ENCODE measurements at regions not wholly inside any gene's neighbourhood (a gene's known extent, or its start where the extent isn't known, plus 50 kb on each side); places are given as distances from the start of the nearest gene placed in this dataset.
"Not testable (repeated sequence)": the region's sequence is repeated elsewhere in the genome, so short reads cannot be mapped to it uniquely, and the experiment has no call there.

GRCh38 chr6:150733726-150734125, 131.8 kb upstream of the MTHFD1L start:
- FAIRE-seq (no peak), DNase-seq (ENCODE audit: insufficient read length, low spot score) (no peak)

- no peak for DNase-seq (ENCODE audit: insufficient read length, low spot score)
- no peak for FAIRE-seq
Observed at GRCh38 chr6:150734235-150734634, 131.3 kb upstream of the MTHFD1L start.

- DNase-seq (ENCODE audit: insufficient read length, low spot score) = no peak
- no peak for FAIRE-seq
Observed at GRCh38 chr6:150735341-150735851, 130.1 kb upstream of the MTHFD1L start.

- FAIRE-seq (no peak), DNase-seq (ENCODE audit: insufficient read length, low spot score) (no peak)
Observed at GRCh38 chr6:150738092-150738629, 127.3 kb upstream of the MTHFD1L start.

- no peak for FAIRE-seq
- no peak for DNase-seq (ENCODE audit: insufficient read length, low spot score)
Observed at GRCh38 chr6:150739711-150740349, 125.7 kb upstream of the MTHFD1L start.

- FAIRE-seq = no peak
Observed at GRCh38 chr6:150740453-150740852, 125.0 kb upstream of the MTHFD1L start.

GRCh38 chr6:150741633-150742200, 123.8 kb upstream of the MTHFD1L start:
- peak; percentile 28 for DNase-seq (ENCODE audit: insufficient read length, low spot score)
- peak; percentile 8 for FAIRE-seq

More at GRCh38 chr6:150740453-150740852, 125.0 kb upstream of the MTHFD1L start:
- DNase-seq (ENCODE audit: insufficient read length, low spot score) = no peak

- no peak for FAIRE-seq
- no peak for DNase-seq (ENCODE audit: insufficient read length, low spot score)
Observed at GRCh38 chr6:150744522-150745260, 120.8 kb upstream of the MTHFD1L start.

- FAIRE-seq (no peak), DNase-seq (ENCODE audit: insufficient read length, low spot score) (no peak)
Observed at GRCh38 chr6:150745896-150746295, 119.6 kb upstream of the MTHFD1L start.

- DNase-seq (ENCODE audit: insufficient read length, low spot score) (no peak), FAIRE-seq (no peak)
Observed at GRCh38 chr6:150747155-150747554, 118.3 kb upstream of the MTHFD1L start.

- FAIRE-seq = no peak
Observed at GRCh38 chr6:150749091-150749670, 116.3 kb upstream of the MTHFD1L start.

GRCh38 chr6:150751296-150751695, 114.2 kb upstream of the MTHFD1L start:
- no peak for FAIRE-seq
- DNase-seq (ENCODE audit: insufficient read length, low spot score) = no peak

More at GRCh38 chr6:150749091-150749670, 116.3 kb upstream of the MTHFD1L start:
- no peak for DNase-seq (ENCODE audit: insufficient read length, low spot score)

- DNase-seq (ENCODE audit: insufficient read length, low spot score) (no peak), FAIRE-seq (no peak)
Observed at GRCh38 chr6:150752409-150752808, 113.1 kb upstream of the MTHFD1L start.

GRCh38 chr6:150753371-150754064, 112.0 kb upstream of the MTHFD1L start:
- FAIRE-seq (no peak), DNase-seq (ENCODE audit: insufficient read length, low spot score) (no peak)

GRCh38 chr6:150755042-150755441, 110.5 kb upstream of the MTHFD1L start:
- DNase-seq (ENCODE audit: insufficient read length, low spot score) = no peak
- no peak for FAIRE-seq

GRCh38 chr6:150755524-150755923, 110.0 kb upstream of the MTHFD1L start:
- DNase-seq (ENCODE audit: insufficient read length, low spot score) (no peak), FAIRE-seq (no peak)

GRCh38 chr6:150756173-150756572, 109.3 kb upstream of the MTHFD1L start:
- DNase-seq (ENCODE audit: insufficient read length, low spot score) (no peak), FAIRE-seq (no peak)

GRCh38 chr6:150757807-150758206, 107.7 kb upstream of the MTHFD1L start:
- not testable (repeated sequence) for DNase-seq (ENCODE audit: insufficient read length, low spot score)

GRCh38 chr6:150759483-150759882, 106.0 kb upstream of the MTHFD1L start:
- DNase-seq (ENCODE audit: insufficient read length, low spot score) = no peak
- FAIRE-seq = no peak

More at GRCh38 chr6:150757807-150758206, 107.7 kb upstream of the MTHFD1L start:
- not testable (repeated sequence) for FAIRE-seq

GRCh38 chr6:150761771-150762170, 103.7 kb upstream of the MTHFD1L start:
- DNase-seq (ENCODE audit: insufficient read length, low spot score) = no peak
- FAIRE-seq = no peak
